ENCODE measurements at regions not wholly inside any gene's neighbourhood (a gene's known extent, or its start where the extent isn't known, plus 50 kb on each side); places are given as distances from the start of the nearest gene placed in this dataset.

GRCh38 chr2:7795778-7796563 is 878.8 kb downstream of the RNF144A start:
- no peak for DNase-seq
- no peak for ATAC-seq
- TF ChIP-seq POLR2A (IDR thresholded peaks at IDR 0.05) = no peak
- TF ChIP-seq CTCF (IDR thresholded peaks at IDR 0.05 in 4 of 5, conservative IDR thresholded peaks at IDR 0.05 in 1 of 5) = no peak
- intact Hi-C loops (cut with DNase I; ENCODE audit: low total_unique reads) (no loop called here), in situ Hi-C loops (cut with MboI; ENCODE audit: low sequenced_read_pairs in 4 of 4) (no loop called here)
- Histone ChIP-seq H3K9me3 (no peaks in the 10 kb centered on the region), H3K27ac (no peak overlapping the region), H3K4me3 (no peak overlapping the region), H3K36me3 (no peaks in the 10 kb centered on the region), H3K27me3 (no peaks in the 10 kb centered on the region), H3K4me1 (no peaks in the 10 kb centered on the region)

GRCh38 chr2:7800031-7800430 is 881.8 kb upstream of the ID2 start:
- H3K9me3 ChIP-seq = no peaks in the 10 kb centered on the region
- in situ Hi-C loops (cut with MboI; ENCODE audit: low sequenced_read_pairs in 4 of 4) (no loop called here), intact Hi-C loops (cut with DNase I; ENCODE audit: low total_unique reads) (no loop called here)
- no peak for ATAC-seq
- TF ChIP-seq POLR2A (IDR thresholded peaks at IDR 0.05) (no peak), CTCF (IDR thresholded peaks at IDR 0.05 in 4 of 5, conservative IDR thresholded peaks at IDR 0.05 in 1 of 5) (no peak)
- DNase-seq = no peak
- H3K27ac ChIP-seq = no peak overlapping the region
- H3K4me1 ChIP-seq = no peaks in the 10 kb centered on the region
- H3K4me3 ChIP-seq = no peak overlapping the region
- no peaks in the 10 kb centered on the region for H3K36me3 ChIP-seq
- no peaks in the 10 kb centered on the region for H3K27me3 ChIP-seq

GRCh38 chr2:7801212-7801611 is 880.6 kb upstream of the ID2 start:
- no peak overlapping the region for H3K4me3 ChIP-seq
- peaks cover 0 to 3% (median 0%) of the 10 kb centered on the region in 3 donors for H3K9me3 ChIP-seq
- H3K4me1 ChIP-seq = no peaks in the 10 kb centered on the region
- in situ Hi-C loops (cut with MboI; ENCODE audit: low sequenced_read_pairs in 4 of 4) = no loop called here
- intact Hi-C loops (cut with DNase I; ENCODE audit: low total_unique reads) = no loop called here
- no peaks in the 10 kb centered on the region for H3K27me3 ChIP-seq
- DNase-seq (no peak), ATAC-seq (no peak)
- TF ChIP-seq CTCF (IDR thresholded peaks at IDR 0.05 in 4 of 5, conservative IDR thresholded peaks at IDR 0.05 in 1 of 5) (no peak), POLR2A (IDR thresholded peaks at IDR 0.05) (no peak)
- H3K36me3 ChIP-seq = no peaks in the 10 kb centered on the region
- H3K27ac ChIP-seq = no peak overlapping the region

- no peaks in the 10 kb centered on the region for H3K36me3 ChIP-seq
- no peak for DNase-seq
- no peak overlapping the region for H3K27ac ChIP-seq
- H3K27me3 ChIP-seq = no peaks in the 10 kb centered on the region
- no peak for ATAC-seq
- H3K4me1 ChIP-seq = no peaks in the 10 kb centered on the region
- no peak for TF ChIP-seq CTCF (IDR thresholded peaks at IDR 0.05 in 4 of 5, conservative IDR thresholded peaks at IDR 0.05 in 1 of 5)
- no peak for TF ChIP-seq POLR2A (IDR thresholded peaks at IDR 0.05)
- intact Hi-C loops (cut with DNase I; ENCODE audit: low total_unique reads) (no loop called here), in situ Hi-C loops (cut with MboI; ENCODE audit: low sequenced_read_pairs in 4 of 4) (no loop called here)
- H3K4me3 ChIP-seq = no peak overlapping the region
- H3K9me3 ChIP-seq = peaks cover 0 to 3% (median 0%) of the 10 kb centered on the region in 3 donors
Measured at GRCh38 chr2:7803515-7803914, 878.3 kb upstream of the ID2 start.

GRCh38 chr2:7809640-7810039 is 872.2 kb upstream of the ID2 start:
- no peaks in the 10 kb centered on the region for H3K27me3 ChIP-seq
- no peaks in the 10 kb centered on the region for H3K4me1 ChIP-seq
- no peak overlapping the region for H3K4me3 ChIP-seq
- intact Hi-C loops (cut with DNase I; ENCODE audit: low total_unique reads) = no loop called here
- DNase-seq = no peak
- no peak for TF ChIP-seq POLR2A (IDR thresholded peaks at IDR 0.05)
- TF ChIP-seq CTCF (IDR thresholded peaks at IDR 0.05 in 4 of 5, conservative IDR thresholded peaks at IDR 0.05 in 1 of 5) = no peak
- no peak for ATAC-seq
- H3K27ac ChIP-seq = no peak overlapping the region
- H3K9me3 ChIP-seq = peaks cover 0 to 3% (median 0%) of the 10 kb centered on the region in 3 donors
- in situ Hi-C loops (cut with MboI; ENCODE audit: low sequenced_read_pairs in 4 of 4) = no loop called here
- H3K36me3 ChIP-seq = no peaks in the 10 kb centered on the region
